NB4 (cell line): ENCODE measurements at regions not wholly inside any gene's neighbourhood (a gene's known extent, or its start where the extent isn't known, plus 50 kb on each side); places are given as distances from the start of the nearest gene placed in this dataset.

Experiments
- MYC ChIP-seq: IDR thresholded peaks from 2 replicates; pipeline ENCODE4 v1.6.1; 2011; ENCODE audit warnings: low read depth, low read length
- POLR2A ChIP-seq: IDR thresholded peaks from 2 replicates; pipeline ENCODE4 v1.6.1; 2011; ENCODE audit warnings: mild to moderate bottlenecking; ENCODE audit not compliant: insufficient read length; ENCODE audit errors: extremely low read depth
- TF ChIP-seq, protein P1 (sequence below): IDR thresholded peaks from one replicate; pipeline ENCODE4 v1.5.1; 2012; ENCODE audit warnings: low read depth, low read length

GRCh38 chr10:120086066-120086465 is 193.5 kb downstream of the SEC23IP start:
- TF ChIP-seq POLR2A (no peak), MYC (no peak)
- TF ChIP-seq, protein P1, sequence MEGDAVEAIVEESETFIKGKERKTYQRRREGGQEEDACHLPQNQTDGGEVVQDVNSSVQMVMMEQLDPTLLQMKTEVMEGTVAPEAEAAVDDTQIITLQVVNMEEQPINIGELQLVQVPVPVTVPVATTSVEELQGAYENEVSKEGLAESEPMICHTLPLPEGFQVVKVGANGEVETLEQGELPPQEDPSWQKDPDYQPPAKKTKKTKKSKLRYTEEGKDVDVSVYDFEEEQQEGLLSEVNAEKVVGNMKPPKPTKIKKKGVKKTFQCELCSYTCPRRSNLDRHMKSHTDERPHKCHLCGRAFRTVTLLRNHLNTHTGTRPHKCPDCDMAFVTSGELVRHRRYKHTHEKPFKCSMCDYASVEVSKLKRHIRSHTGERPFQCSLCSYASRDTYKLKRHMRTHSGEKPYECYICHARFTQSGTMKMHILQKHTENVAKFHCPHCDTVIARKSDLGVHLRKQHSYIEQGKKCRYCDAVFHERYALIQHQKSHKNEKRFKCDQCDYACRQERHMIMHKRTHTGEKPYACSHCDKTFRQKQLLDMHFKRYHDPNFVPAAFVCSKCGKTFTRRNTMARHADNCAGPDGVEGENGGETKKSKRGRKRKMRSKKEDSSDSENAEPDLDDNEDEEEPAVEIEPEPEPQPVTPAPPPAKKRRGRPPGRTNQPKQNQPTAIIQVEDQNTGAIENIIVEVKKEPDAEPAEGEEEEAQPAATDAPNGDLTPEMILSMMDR = no peak
